Tibial nerve (tissue), 4 donors: ENCODE measurements at regions not wholly inside any gene's neighbourhood (a gene's known extent, or its start where the extent isn't known, plus 50 kb on each side); places are given as distances from the start of the nearest gene placed in this dataset.
A peak's percentile ranks its signal among the peaks of the same experiment; 100 is the strongest.

Experiments
- DNase-seq, 2 donors: peaks; one replicate each; pipeline ENCODE4 v3.0.0-alpha.2; 2019; ENCODE audit warnings: low spot score in 2 of 2
- H3K27ac ChIP-seq, 4 donors: fragments of 200-600 bp; sonication (generic) in 3 of 4; one replicate each; pipeline ENCODE4 v1.5.1; 2017 to 2019; ENCODE audit warnings: mild to moderate bottlenecking in 1 of 4
- H3K27me3 ChIP-seq, 2 donors: fragments of 200-600 bp; sonication (generic) in 1 of 2; one replicate each; pipeline versions ENCODE4 v1.5.1 to v1.6.0; 2017 to 2019
- H3K36me3 ChIP-seq, 3 donors: fragments of 200-600 bp; sonication (generic); one replicate each; pipeline ENCODE4 v1.5.1; 2018 to 2019
- H3K4me1 ChIP-seq, 4 donors: fragments of 200-600 bp; sonication (generic) in 3 of 4; one replicate each; pipeline ENCODE4 v1.5.1; 2017 to 2019
- H3K4me3 ChIP-seq, 4 donors: fragments of 200-600 bp; sonication (generic) in 3 of 4; one replicate each; pipeline ENCODE4 v1.5.1; 2017 to 2019; ENCODE audit warnings: mild to moderate bottlenecking in 1 of 4, moderate library complexity in 1 of 4
- H3K9me3 ChIP-seq, 4 donors: fragments of 200-600 bp; sonication (generic) in 3 of 4; one replicate each; pipeline ENCODE4 v1.5.1; 2017 to 2019
- CTCF ChIP-seq, 5 experiments: fragments of 200-600 bp in 3 of 5; fragments of 450-650 bp in 2 of 5; sonication (generic) in 3 of 5; IDR thresholded peaks; one replicate each; pipeline ENCODE4 v1.5.1; 2016 to 2019; ENCODE audit warnings: antibody characterized with exemption in 5 of 5, mild to moderate bottlenecking in 3 of 5, moderate library complexity in 2 of 5
- EP300 ChIP-seq, 2 donors: sonication (generic); formaldehyde crosslinking; IDR thresholded peaks; one replicate each; pipeline ENCODE4 v1.6.1; 2017; ENCODE audit warnings: antibody characterized with exemption in 2 of 2, mild to moderate bottlenecking in 1 of 2
- POLR2A ChIP-seq, 2 donors: fragments of 450-650 bp; IDR thresholded peaks; one replicate each; pipeline ENCODE4 v1.6.1; 2017; ENCODE audit warnings: antibody characterized with exemption in 2 of 2, mild to moderate bottlenecking in 2 of 2, moderate library complexity in 2 of 2
- WGBS, 2 donors: methylation state at CpG; one replicate each; pipeline ENCODE4 v1.1.5; 2018; 5-methylcytosine and 5-hydroxymethylcytosine counted together

GRCh38 chr10:10587744-10588393, 429.8 kb upstream of the CELF2 start:
- Histone ChIP-seq H3K27ac (no peak overlapping the region), H3K27me3 (no peaks in the 10 kb centered on the region), H3K9me3 (no peaks in the 10 kb centered on the region), H3K4me1 (peaks cover 0 to 15% (median 0%) of the 10 kb centered on the region in 4 donors), H3K4me3 (no peak overlapping the region), H3K36me3 (no peaks in the 10 kb centered on the region)
- WGBS, 2 donors: 74 to 76% methylated on average over 5 of the region's 5 CpGs
- TF ChIP-seq CTCF (IDR thresholded peaks at IDR 0.05) (no peak), EP300 (IDR thresholded peaks at IDR 0.05) (no peak), POLR2A (IDR thresholded peaks at IDR 0.05) (no peak)
- no peak for DNase-seq

- TF ChIP-seq CTCF (IDR thresholded peaks at IDR 0.05) (no peak), POLR2A (IDR thresholded peaks at IDR 0.05) (no peak), EP300 (IDR thresholded peaks at IDR 0.05) (peak in 1 of 2 donors; percentile 51)
- 38 to 48% methylated on average over 4 of the region's 4 CpGs for WGBS, 2 donors
- DNase-seq: peak in 1 of 2 donors; percentile 32
- H3K9me3 ChIP-seq: no peaks in the 10 kb centered on the region
- H3K27me3 ChIP-seq: no peaks in the 10 kb centered on the region
- no peak overlapping the region for H3K27ac ChIP-seq
- H3K4me3 ChIP-seq: no peak overlapping the region
- H3K36me3 ChIP-seq: no peaks in the 10 kb centered on the region
- H3K4me1 ChIP-seq: peaks cover 0 to 12% (median 0%) of the 10 kb centered on the region in 4 donors
Measured at GRCh38 chr10:10589540-10590303, 427.9 kb upstream of the CELF2 start.

- Histone ChIP-seq H3K4me3 (no peak overlapping the region), H3K27me3 (no peaks in the 10 kb centered on the region), H3K4me1 (peaks cover 0 to 8% (median 0%) of the 10 kb centered on the region in 4 donors), H3K9me3 (no peaks in the 10 kb centered on the region), H3K36me3 (no peaks in the 10 kb centered on the region), H3K27ac (peak overlapping the region in 1 of 4 donors; percentile 52)
- no peak for TF ChIP-seq CTCF (IDR thresholded peaks at IDR 0.05)
- TF ChIP-seq EP300 (IDR thresholded peaks at IDR 0.05): peak in 1 of 2 donors; percentile 73
- no peak for TF ChIP-seq POLR2A (IDR thresholded peaks at IDR 0.05)
- DNase-seq: peak in 1 of 2 donors; percentile 26
- 53 to 60% methylated on average over 8 of the region's 8 CpGs for WGBS, 2 donors
Measured at GRCh38 chr10:10591715-10592341, 425.8 kb upstream of the CELF2 start.

GRCh38 chr10:10596256-10596655, 421.4 kb upstream of the CELF2 start:
- Histone ChIP-seq H3K27me3 (no peaks in the 10 kb centered on the region), H3K4me1 (peaks cover 0 to 6% (median 0%) of the 10 kb centered on the region in 4 donors), H3K36me3 (no peaks in the 10 kb centered on the region), H3K27ac (no peak overlapping the region), H3K4me3 (no peak overlapping the region), H3K9me3 (no peaks in the 10 kb centered on the region)
- TF ChIP-seq CTCF (IDR thresholded peaks at IDR 0.05) (no peak), POLR2A (IDR thresholded peaks at IDR 0.05) (no peak), EP300 (IDR thresholded peaks at IDR 0.05) (no peak)
- no peak for DNase-seq
- 68 to 92% methylated on average over 2 of the region's 2 CpGs for WGBS, 2 donors

- Histone ChIP-seq H3K36me3 (no peaks in the 10 kb centered on the region), H3K4me1 (no peaks in the 10 kb centered on the region), H3K9me3 (no peaks in the 10 kb centered on the region), H3K4me3 (no peak overlapping the region), H3K27me3 (no peaks in the 10 kb centered on the region), H3K27ac (no peak overlapping the region)
- no peak for DNase-seq
- no peak for TF ChIP-seq EP300 (IDR thresholded peaks at IDR 0.05)
- 80 to 87% methylated on average over 5 of the region's 5 CpGs for whole genome bisulfite sequencing, 2 donors
Measured at GRCh38 chr10:10598297-10598696, 419.4 kb upstream of the CELF2 start.
